Keratinocyte (primary cell): ENCODE measurements at regions not wholly inside any gene's neighbourhood (a gene's known extent, or its start where the extent isn't known, plus 50 kb on each side); places are given as distances from the start of the nearest gene placed in this dataset.

Experiments used
- CTCF ChIP-seq, 3 experiments: IDR thresholded peaks in 1 of 3; conservative IDR thresholded peaks in 1 of 3; optimal IDR thresholded peaks in 1 of 3; 2 replicates in 2 of 3; 3 replicates in 1 of 3; pipeline versions ENCODE3 to v1.5.1; 2011; ENCODE audit warnings: low read length in 3 of 3, mild to moderate bottlenecking in 3 of 3, moderate library complexity in 2 of 3, control low read depth in 1 of 3, inconsistent platforms in 1 of 3; ENCODE audit not compliant: insufficient read depth in 2 of 3; ENCODE audit errors: extremely low read depth in 1 of 3
- EZH2 ChIP-seq: IDR thresholded peaks from one replicate; pipeline ENCODE4 v1.6.1; 2012; ENCODE audit warnings: inconsistent platforms, mild to moderate bottlenecking, low read length, moderate library complexity

- TF ChIP-seq CTCF (optimal IDR thresholded peaks at IDR 0.05 in 1 of 3, IDR thresholded peaks at IDR 0.05 in 1 of 3, conservative IDR thresholded peaks at IDR 0.05 in 1 of 3; ENCODE audit: extremely low read depth in 1 of 3, insufficient read depth in 2 of 3, low read length in 3 of 3) = peak in 2 of 3 experiments; percentile 24 to 60
- no peak for TF ChIP-seq EZH2
Measured at GRCh38 chr13:50376895-50377575, 361.8 kb downstream of the KCNRG start.
